Activated naive CD8-positive, alpha-beta T cell treated with anti-CD3 and anti-CD28 coated beads, Interleukin-2, amount 50 U/mL, for 16 hours (primary cell): ENCODE measurements at regions not wholly inside any gene's neighbourhood (a gene's known extent, or its start where the extent isn't known, plus 50 kb on each side); places are given as distances from the start of the nearest gene placed in this dataset.

Source experiments
- DNase-seq: peaks from one replicate; pipeline ENCODE4 v3.0.0-alpha.2; 2020; ENCODE audit warnings: low read depth, low spot score

GRCh38 chr6:97790926-97791590, 508.0 kb upstream of the MMS22L start:
- no peak for DNase-seq

GRCh38 chr6:97805596-97805995, 522.6 kb upstream of the MMS22L start:
- no peak for DNase-seq

- DNase-seq, result no peak
Measured at GRCh38 chr6:97812940-97813339, 529.9 kb upstream of the MMS22L start.

GRCh38 chr6:97813889-97814567, 531.0 kb upstream of the MMS22L start:
- DNase-seq, result no peak

GRCh38 chr6:97815301-97815812, 532.3 kb upstream of the MMS22L start:
- no peak for DNase-seq

GRCh38 chr6:97816526-97816925, 533.5 kb upstream of the MMS22L start:
- no peak for DNase-seq

GRCh38 chr6:97819710-97820109, 536.7 kb upstream of the MMS22L start:
- no peak for DNase-seq

- no peak for DNase-seq
Measured at GRCh38 chr6:97820400-97820799, 537.4 kb upstream of the MMS22L start.

GRCh38 chr6:97822632-97823031, 539.6 kb upstream of the MMS22L start:
- no peak for DNase-seq

- DNase-seq, result no peak
Measured at GRCh38 chr6:97841763-97842162, 558.7 kb upstream of the MMS22L start.

GRCh38 chr6:97842521-97842920, 559.5 kb upstream of the MMS22L start:
- no peak for DNase-seq

GRCh38 chr6:97849390-97849789, 566.4 kb upstream of the MMS22L start:
- no peak for DNase-seq

- DNase-seq, result no peak
Measured at GRCh38 chr6:97850458-97851212, 567.6 kb upstream of the MMS22L start.

- DNase-seq, result no peak
Measured at GRCh38 chr6:97863697-97864096, 580.7 kb upstream of the MMS22L start.

GRCh38 chr6:97864366-97864765, 581.4 kb upstream of the MMS22L start:
- DNase-seq, result no peak

- DNase-seq, result no peak
Measured at GRCh38 chr6:97864826-97865225, 581.8 kb upstream of the MMS22L start.

GRCh38 chr6:97865612-97866011, 582.6 kb upstream of the MMS22L start:
- DNase-seq, result no peak

- DNase-seq, result no peak
Measured at GRCh38 chr6:97866616-97867015, 583.6 kb upstream of the MMS22L start.

GRCh38 chr6:97867177-97867576, 584.2 kb upstream of the MMS22L start:
- DNase-seq, result no peak

- DNase-seq, result no peak
Measured at GRCh38 chr6:97870273-97870672, 587.3 kb upstream of the MMS22L start.

- DNase-seq, result no peak
Measured at GRCh38 chr6:97876711-97877110, 593.7 kb upstream of the MMS22L start.

- DNase-seq, result no peak
Measured at GRCh38 chr6:97882755-97883154, 599.7 kb upstream of the MMS22L start.

GRCh38 chr6:97885325-97885724, 602.3 kb upstream of the MMS22L start:
- DNase-seq, result no peak
